ENCODE measurements at regions not wholly inside any gene's neighbourhood (a gene's known extent, or its start where the extent isn't known, plus 50 kb on each side); places are given as distances from the start of the nearest gene placed in this dataset.

- Histone ChIP-seq H3K4me2 (ENCODE audit: low read depth, low read length) (no peak overlapping the region), H3K79me2 (ENCODE audit: insufficient read depth, low read length) (no peaks in the 10 kb centered on the region), H4K20me1 (ENCODE audit: insufficient read depth, low read length) (no peaks in the 10 kb centered on the region), H3K27me3 (ENCODE audit: control insufficient read depth in 1 of 2, insufficient read depth in 2 of 2, low read length in 2 of 2) (peaks cover 13 to 37% of the 10 kb centered on the region in 2 experiments), H3K9me3 (ENCODE audit: low read length) (no peaks in the 10 kb centered on the region), H3K9ac (ENCODE audit: insufficient read depth, low read depth, low read length) (no peak overlapping the region), H3K27ac (ENCODE audit: extremely low read length, insufficient read depth, low read length) (no peak overlapping the region), H3K36me3 (replicated peaks in 1 of 2; ENCODE audit: control insufficient read depth in 1 of 2, insufficient read depth in 2 of 2, low read length in 2 of 2) (no peaks in the 10 kb centered on the region), H3K4me3 (replicated peaks in 1 of 3; ENCODE audit: insufficient read depth in 1 of 3, low read depth in 2 of 3, low read length in 3 of 3) (no peak overlapping the region), H2AFZ (ENCODE audit: low read length) (no peak overlapping the region), H3K4me1 (ENCODE audit: insufficient read depth, low read length) (no peaks in the 10 kb centered on the region)
- DNase-seq (ENCODE audit: low spot score) (no peak), FAIRE-seq (no peak), ATAC-seq (no peak)
- ChIA-PET CTCF (ENCODE audit: low intra/inter-chr PET ratio, low total read pairs) (no interaction called here), POLR2A (no interaction called here)
- intact Hi-C loops (cut with micrococcal nuclease; ENCODE audit: unreplicated experiment) = no loop called here
- WGBS (ENCODE audit: low lambda C conversion rate) = under 1% methylated on average over 3 of the region's 3 CpGs
- in situ Hi-C loops (cut with HindIII; ENCODE audit: extremely low pct_ligation_motif_present, low pct_unique_long_range_greater_than_20kb) = no loop called here
- TF ChIP-seq ZNF552 (CRISPR knock-in tag; IDR thresholded peaks at IDR 0.05; ENCODE audit: borderline replicate concordance) = no peak
- TF ChIP-seq FOSL2 (CRISPR knock-in tag; IDR thresholded peaks at IDR 0.05) = no peak
- no peak for TF ChIP-seq ZKSCAN8 (CRISPR knock-in tag; IDR thresholded peaks at IDR 0.05; ENCODE audit: borderline replicate concordance)
- TF ChIP-seq, protein P1, sequence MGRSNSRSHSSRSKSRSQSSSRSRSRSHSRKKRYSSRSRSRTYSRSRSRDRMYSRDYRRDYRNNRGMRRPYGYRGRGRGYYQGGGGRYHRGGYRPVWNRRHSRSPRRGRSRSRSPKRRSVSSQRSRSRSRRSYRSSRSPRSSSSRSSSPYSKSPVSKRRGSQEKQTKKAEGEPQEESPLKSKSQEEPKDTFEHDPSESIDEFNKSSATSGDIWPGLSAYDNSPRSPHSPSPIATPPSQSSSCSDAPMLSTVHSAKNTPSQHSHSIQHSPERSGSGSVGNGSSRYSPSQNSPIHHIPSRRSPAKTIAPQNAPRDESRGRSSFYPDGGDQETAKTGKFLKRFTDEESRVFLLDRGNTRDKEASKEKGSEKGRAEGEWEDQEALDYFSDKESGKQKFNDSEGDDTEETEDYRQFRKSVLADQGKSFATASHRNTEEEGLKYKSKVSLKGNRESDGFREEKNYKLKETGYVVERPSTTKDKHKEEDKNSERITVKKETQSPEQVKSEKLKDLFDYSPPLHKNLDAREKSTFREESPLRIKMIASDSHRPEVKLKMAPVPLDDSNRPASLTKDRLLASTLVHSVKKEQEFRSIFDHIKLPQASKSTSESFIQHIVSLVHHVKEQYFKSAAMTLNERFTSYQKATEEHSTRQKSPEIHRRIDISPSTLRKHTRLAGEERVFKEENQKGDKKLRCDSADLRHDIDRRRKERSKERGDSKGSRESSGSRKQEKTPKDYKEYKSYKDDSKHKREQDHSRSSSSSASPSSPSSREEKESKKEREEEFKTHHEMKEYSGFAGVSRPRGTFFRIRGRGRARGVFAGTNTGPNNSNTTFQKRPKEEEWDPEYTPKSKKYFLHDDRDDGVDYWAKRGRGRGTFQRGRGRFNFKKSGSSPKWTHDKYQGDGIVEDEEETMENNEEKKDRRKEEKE (IDR thresholded peaks at IDR 0.05) = no peak
- TF ChIP-seq DR1 (CRISPR knock-in tag; IDR thresholded peaks at IDR 0.05) = no peak
- TF ChIP-seq ZNF234 (CRISPR knock-in tag; conservative IDR thresholded peaks at IDR 0.05) = no peak
- no peak for TF ChIP-seq ZNF839 (CRISPR knock-in tag; IDR thresholded peaks at IDR 0.05; ENCODE audit: borderline replicate concordance)
- no peak for TF ChIP-seq ZNF282 (IDR thresholded peaks at IDR 0.05; ENCODE audit: partially characterized antibody)
- no peak for TF ChIP-seq ZNF205 (CRISPR knock-in tag; IDR thresholded peaks at IDR 0.05)
- TF ChIP-seq NPAS2 (CRISPR knock-in tag; IDR thresholded peaks at IDR 0.05; ENCODE audit: borderline replicate concordance) = no peak
- TF ChIP-seq DMAP1 (CRISPR knock-in tag; IDR thresholded peaks at IDR 0.05) = no peak
- TF ChIP-seq ZNF629 (CRISPR knock-in tag; conservative IDR thresholded peaks at IDR 0.05) = no peak
- no peak for TF ChIP-seq ZNF646 (CRISPR knock-in tag; IDR thresholded peaks at IDR 0.05)
- no TSS peak for BruUV-seq (replicated peaks)
Measured at GRCh38 chr22:47617186-47617585, 854.7 kb downstream of the TBC1D22A start.

All from HepG2 (cell line).